H9 (cell line): ENCODE measurements at regions not wholly inside any gene's neighbourhood (a gene's known extent, or its start where the extent isn't known, plus 50 kb on each side); places are given as distances from the start of the nearest gene placed in this dataset.

Source experiments
- DNase-seq: peaks from one replicate; pipeline ENCODE4 v3.0.0-alpha.2; 2017
- H2AFZ ChIP-seq: one replicate; pipeline ENCODE4 v1.6.1; 2013; ENCODE audit warnings: mild to moderate bottlenecking, low read length, control low read depth, moderate library complexity
- H2AK5ac ChIP-seq: 2 replicates; pipeline ENCODE4 v1.6.1; 2013; ENCODE audit warnings: low read length, control low read depth, mixed read lengths; ENCODE audit not compliant: insufficient read length
- H2BK120ac ChIP-seq: one replicate; pipeline ENCODE4 v1.6.1; 2013; ENCODE audit warnings: low read depth, mild to moderate bottlenecking, low read length, control low read depth, inconsistent platforms; ENCODE audit not compliant: poor library complexity, severe bottlenecking
- H2BK12ac ChIP-seq: 2 replicates; pipeline ENCODE4 v1.6.1; 2013; ENCODE audit warnings: low read length, control low read depth, mixed read lengths, low read depth; ENCODE audit not compliant: insufficient read length
- H2BK15ac ChIP-seq: 2 replicates; pipeline ENCODE4 v1.6.1; 2013; ENCODE audit warnings: low read depth, low read length, control low read depth
- H2BK20ac ChIP-seq: one replicate; pipeline ENCODE4 v1.6.1; 2013; ENCODE audit warnings: low read depth, mild to moderate bottlenecking, low read length, control low read depth, inconsistent platforms; ENCODE audit not compliant: poor library complexity, severe bottlenecking
- H2BK5ac ChIP-seq: 2 replicates; pipeline ENCODE4 v1.6.1; 2013; ENCODE audit warnings: low read length, control low read depth, mixed read lengths; ENCODE audit not compliant: insufficient read length
- H3K14ac ChIP-seq: 2 replicates; pipeline ENCODE4 v1.6.1; 2013; ENCODE audit warnings: low read length, control low read depth; ENCODE audit not compliant: insufficient read depth
- H3K18ac ChIP-seq: 2 replicates; pipeline ENCODE4 v1.6.1; 2013; ENCODE audit warnings: low read depth, mild to moderate bottlenecking, mixed read lengths, low read length, control low read depth; ENCODE audit not compliant: insufficient read length
- H3K23ac ChIP-seq: 2 replicates; pipeline ENCODE4 v1.6.1; 2013; ENCODE audit warnings: low read length, control low read depth, mixed read lengths, low read depth; ENCODE audit not compliant: insufficient read length
- H3K23me2 ChIP-seq: 2 replicates; pipeline ENCODE4 v1.6.1; 2013; ENCODE audit warnings: low read depth, mild to moderate bottlenecking, mixed read lengths, low read length, control low read depth; ENCODE audit not compliant: insufficient read length, poor library complexity, severe bottlenecking
- H3K27ac ChIP-seq: 2 replicates; pipeline ENCODE4 v1.5.1; 2013; ENCODE audit warnings: low read length, control low read depth, mixed read lengths, low read depth; ENCODE audit not compliant: insufficient read length
- H3K27me3 ChIP-seq: 2 replicates; pipeline ENCODE4 v1.6.1; 2013; ENCODE audit warnings: low read length, control low read depth, inconsistent platforms; ENCODE audit not compliant: insufficient read depth
- H3K4ac ChIP-seq: 2 replicates; pipeline ENCODE4 v1.6.1; 2013; ENCODE audit warnings: low read depth, mild to moderate bottlenecking, control low read depth, inconsistent platforms, low read length, moderate library complexity
- H3K4me1 ChIP-seq: 2 replicates; pipeline ENCODE4 v1.6.1; 2013; ENCODE audit warnings: low read length, control low read depth, inconsistent platforms; ENCODE audit not compliant: insufficient read depth
- H3K4me2 ChIP-seq: 2 replicates; pipeline ENCODE4 v1.6.1; 2013; ENCODE audit warnings: low read length, control low read depth, mixed read lengths; ENCODE audit not compliant: insufficient read length, insufficient read depth
- H3K56ac ChIP-seq: 2 replicates; pipeline ENCODE4 v1.6.1; 2013; ENCODE audit warnings: low read depth, mild to moderate bottlenecking, mixed read lengths, low read length, control low read depth; ENCODE audit not compliant: insufficient read length
- H3K79me1 ChIP-seq: 2 replicates; pipeline ENCODE4 v1.6.1; 2013; ENCODE audit warnings: low read depth, mild to moderate bottlenecking, moderate library complexity, low read length, control low read depth, inconsistent platforms; ENCODE audit not compliant: insufficient read depth, poor library complexity, severe bottlenecking
- H3K79me2 ChIP-seq: 2 replicates; pipeline ENCODE4 v1.6.1; 2013; ENCODE audit warnings: low read length, control low read depth, inconsistent platforms; ENCODE audit not compliant: insufficient read depth
- H3K9ac ChIP-seq: 2 replicates; pipeline ENCODE4 v1.6.1; 2013; ENCODE audit warnings: low read length, control low read depth, mixed read lengths; ENCODE audit not compliant: insufficient read length; ENCODE audit errors: extremely low read depth
- H3K9me3 ChIP-seq: one replicate; pipeline ENCODE4 v1.6.1; 2013; ENCODE audit warnings: low read depth, low read length, inconsistent platforms; ENCODE audit not compliant: control insufficient read depth
- H3T11ph ChIP-seq: one replicate; pipeline ENCODE4 v1.6.1; 2013; ENCODE audit warnings: mild to moderate bottlenecking, low read length, control low read depth, inconsistent platforms
- H4K20me1 ChIP-seq: one replicate; pipeline ENCODE4 v1.6.1; 2013; ENCODE audit not compliant: control insufficient read depth, insufficient read length, insufficient read depth
- H4K5ac ChIP-seq: 2 replicates; pipeline ENCODE4 v1.6.1; 2013; ENCODE audit warnings: low read depth, mild to moderate bottlenecking, mixed read lengths, low read length, control low read depth; ENCODE audit not compliant: insufficient read length
- H4K8ac ChIP-seq: replicated peaks from 2 replicates; pipeline ENCODE4 v1.6.1; 2013; ENCODE audit warnings: low read length, control low read depth, mixed read lengths, low read depth; ENCODE audit not compliant: insufficient read length
- H4K91ac ChIP-seq: 2 replicates; pipeline ENCODE4 v1.6.1; 2013; ENCODE audit warnings: low read depth, mild to moderate bottlenecking, moderate library complexity, mixed read lengths, low read length, control low read depth; ENCODE audit not compliant: insufficient read length
- H3K27ac Mint-ChIP-seq, 3 experiments: 2 replicates in 2 of 3; 3 replicates in 1 of 3; pipeline ENCODE4 v1.8.0; 2020 to 2021; ENCODE audit warnings: mixed read lengths in 3 of 3, mild to moderate bottlenecking in 1 of 3, moderate library complexity in 1 of 3
- H3K27me3 Mint-ChIP-seq: 2 replicates; pipeline ENCODE4 v1.8.0; 2021; ENCODE audit warnings: low read depth, mild to moderate bottlenecking, moderate library complexity, mixed read lengths
- H3K36me3 Mint-ChIP-seq, 3 experiments: 2 replicates in 2 of 3; 3 replicates in 1 of 3; pipeline ENCODE4 v1.8.0; 2020 to 2021; ENCODE audit warnings: low read depth in 3 of 3, mixed read lengths in 3 of 3; ENCODE audit not compliant: insufficient read depth in 1 of 3
- H3K4me1 Mint-ChIP-seq, 2 experiments: 2 replicates each; pipeline ENCODE4 v1.8.0; 2020; ENCODE audit warnings: mixed read lengths in 2 of 2
- H3K4me3 Mint-ChIP-seq, 2 experiments: 2 replicates in 1 of 2; 3 replicates in 1 of 2; pipeline ENCODE4 v1.8.0; 2020 to 2021; ENCODE audit warnings: mild to moderate bottlenecking in 2 of 2, mixed read lengths in 2 of 2, moderate library complexity in 1 of 2
- H3K9me3 Mint-ChIP-seq, 2 experiments: 2 replicates in 1 of 2; 3 replicates in 1 of 2; pipeline ENCODE4 v1.8.0; 2020; ENCODE audit warnings: mild to moderate bottlenecking in 2 of 2, mixed read lengths in 2 of 2, moderate library complexity in 1 of 2
- WGBS: extraction: QIAGEN DNeasy Blood & Tissue Kit; methylation state at CpG from one replicate; pipeline ENCODE4 v1.1.7; 2013; ENCODE audit warnings: missing lambda C conversion rate, low lambda C conversion rate, mixed read lengths; ENCODE audit not compliant: insufficient read length; ENCODE audit errors: extremely low coverage; 5-methylcytosine and 5-hydroxymethylcytosine counted together
- TF ChIP-seq, protein P1 (sequence below): fragments of 200-600 bp; sonication (generic); conservative IDR thresholded peaks from 3 replicates; pipeline ENCODE4 v1.8.0; 2021; ENCODE audit warnings: antibody characterized with exemption, mild to moderate bottlenecking

DNA sequence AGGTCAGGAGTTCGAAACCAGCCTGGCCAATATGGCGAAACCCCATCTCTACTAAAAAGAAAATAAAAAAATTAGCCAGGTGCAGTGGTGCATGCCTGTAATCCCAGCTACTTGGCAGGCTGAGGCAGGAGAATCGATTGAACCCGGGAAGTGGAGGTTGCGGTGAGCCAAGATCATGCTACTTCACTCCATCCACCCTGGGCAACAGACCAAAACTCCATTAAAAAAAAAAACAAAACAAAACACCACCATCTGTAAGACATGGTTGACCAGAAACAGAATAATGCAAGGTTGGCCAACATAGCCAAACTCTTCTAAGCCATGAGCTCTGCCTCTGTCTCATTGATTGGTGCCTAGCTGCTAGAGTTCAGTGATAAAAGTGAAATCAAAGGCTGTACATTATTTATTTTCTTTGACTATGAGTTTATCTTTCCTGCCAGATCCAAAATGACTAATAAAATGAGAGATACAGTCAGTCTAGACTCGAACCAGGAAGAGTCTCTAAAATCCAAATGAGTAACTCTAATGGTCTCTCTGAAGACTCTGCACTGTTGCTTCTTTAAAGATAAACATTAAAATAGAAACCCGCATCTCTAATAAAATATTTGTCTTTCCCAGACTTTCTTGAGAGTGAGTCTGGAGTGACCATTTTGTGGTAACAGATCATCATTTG is 404.7 kb downstream of the DAD1 start:
- Histone ChIP-seq H3K23me2 (no peaks in the 10 kb centered on the region), H3K4me1 (no peaks in the 10 kb centered on the region), H3K79me1 (no peaks in the 10 kb centered on the region), H3K4me2 (no peak overlapping the region), H3K14ac (no peak overlapping the region), H3K56ac (no peak overlapping the region), H2BK5ac (no peak overlapping the region), H3K27ac (no peak overlapping the region), H2BK12ac (no peak overlapping the region), H2AFZ (no peak overlapping the region), H3K4ac (no peak overlapping the region), H4K20me1 (no peaks in the 10 kb centered on the region), H3K27me3 (no peaks in the 10 kb centered on the region), H4K5ac (no peak overlapping the region), H3K79me2 (no peaks in the 10 kb centered on the region), H3T11ph (no peak overlapping the region), H4K91ac (no peak overlapping the region), H3K9ac (no peak overlapping the region), H3K9me3 (no peaks in the 10 kb centered on the region), H2BK120ac (no peak overlapping the region), H3K23ac (no peak overlapping the region), H2BK15ac (no peak overlapping the region), H3K18ac (no peak overlapping the region), H2BK20ac (no peak overlapping the region), H4K8ac (no peak overlapping the region), H2AK5ac (no peak overlapping the region)
- no peak for DNase-seq
- no peaks in the 10 kb centered on the region for H3K9me3 Mint-ChIP-seq
- no CpG with 5 or more reads among the region's 7 CpGs for WGBS
- H3K27me3 Mint-ChIP-seq, result 0 out of 2 replicates have a peak, but pooled peaks cover 1% of the 10 kb centered on the region
- TF ChIP-seq, protein P1, sequence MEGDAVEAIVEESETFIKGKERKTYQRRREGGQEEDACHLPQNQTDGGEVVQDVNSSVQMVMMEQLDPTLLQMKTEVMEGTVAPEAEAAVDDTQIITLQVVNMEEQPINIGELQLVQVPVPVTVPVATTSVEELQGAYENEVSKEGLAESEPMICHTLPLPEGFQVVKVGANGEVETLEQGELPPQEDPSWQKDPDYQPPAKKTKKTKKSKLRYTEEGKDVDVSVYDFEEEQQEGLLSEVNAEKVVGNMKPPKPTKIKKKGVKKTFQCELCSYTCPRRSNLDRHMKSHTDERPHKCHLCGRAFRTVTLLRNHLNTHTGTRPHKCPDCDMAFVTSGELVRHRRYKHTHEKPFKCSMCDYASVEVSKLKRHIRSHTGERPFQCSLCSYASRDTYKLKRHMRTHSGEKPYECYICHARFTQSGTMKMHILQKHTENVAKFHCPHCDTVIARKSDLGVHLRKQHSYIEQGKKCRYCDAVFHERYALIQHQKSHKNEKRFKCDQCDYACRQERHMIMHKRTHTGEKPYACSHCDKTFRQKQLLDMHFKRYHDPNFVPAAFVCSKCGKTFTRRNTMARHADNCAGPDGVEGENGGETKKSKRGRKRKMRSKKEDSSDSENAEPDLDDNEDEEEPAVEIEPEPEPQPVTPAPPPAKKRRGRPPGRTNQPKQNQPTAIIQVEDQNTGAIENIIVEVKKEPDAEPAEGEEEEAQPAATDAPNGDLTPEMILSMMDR, result no peak
- H3K4me3 Mint-ChIP-seq, result no peak overlapping the region
- H3K27ac Mint-ChIP-seq, result no peak overlapping the region
- H3K36me3 Mint-ChIP-seq, result no peaks in the 10 kb centered on the region
- peaks cover 8% of the 10 kb centered on the region in 2 experiments; a peak in 3 of 4 replicates for H3K4me1 Mint-ChIP-seq
